MM.1S (cell line): ENCODE measurements at regions not wholly inside any gene's neighbourhood (a gene's known extent, or its start where the extent isn't known, plus 50 kb on each side); places are given as distances from the start of the nearest gene placed in this dataset.

ENCODE experiments used
- DNase-seq: peaks from one replicate; pipeline ENCODE4 v3.0.0-alpha.2; 2015
- H2AFZ ChIP-seq: fragments of 300-600 bp; sonication (generic); 2 replicates; pipeline ENCODE4 v1.6.0; 2016; ENCODE audit warnings: antibody characterized with exemption, low read length
- H3F3A ChIP-seq: fragments of 300-600 bp; sonication (generic); 2 replicates; pipeline ENCODE4 v1.6.1; 2016; ENCODE audit warnings: mild to moderate bottlenecking, antibody characterized with exemption, low read length, moderate library complexity, mixed read lengths; ENCODE audit not compliant: insufficient read depth
- H3K27ac ChIP-seq: fragments of 300-600 bp; sonication (generic); 2 replicates; pipeline ENCODE4 v1.5.1; 2016; ENCODE audit warnings: mild to moderate bottlenecking, low read length
- H3K27me3 ChIP-seq: fragments of 300-600 bp; sonication (generic); replicated peaks from 2 replicates; pipeline ENCODE4 v1.6.0; 2016; ENCODE audit warnings: low read length; ENCODE audit not compliant: insufficient read depth
- H3K36me3 ChIP-seq: fragments of 300-600 bp; sonication (generic); replicated peaks from 2 replicates; pipeline ENCODE4 v1.6.1; 2016; ENCODE audit warnings: mild to moderate bottlenecking, low read length, mixed read lengths; ENCODE audit not compliant: insufficient read depth
- H3K4me1 ChIP-seq: fragments of 300-600 bp; sonication (generic); 2 replicates; pipeline ENCODE4 v1.6.1; 2016; ENCODE audit warnings: low read length, mixed read lengths
- H3K4me2 ChIP-seq: fragments of 300-600 bp; sonication (generic); 2 replicates; pipeline ENCODE4 v1.6.0; 2016; ENCODE audit warnings: low read depth, low read length
- H3K4me3 ChIP-seq: fragments of 300-600 bp; sonication (generic); 2 replicates; pipeline ENCODE4 v1.5.1; 2016; ENCODE audit warnings: low read length, mixed read lengths
- H3K79me2 ChIP-seq: fragments of 300-600 bp; sonication (generic); 2 replicates; pipeline ENCODE4 v1.6.1; 2016; ENCODE audit warnings: mixed run types, low read length, mixed read lengths
- H3K9ac ChIP-seq: fragments of 300-600 bp; sonication (generic); 2 replicates; pipeline ENCODE4 v1.6.1; 2016; ENCODE audit warnings: low read length, mixed read lengths
- H3K9me2 ChIP-seq: fragments of 300-600 bp; sonication (generic); replicated peaks from 2 replicates; pipeline ENCODE4 v1.6.1; 2016; ENCODE audit warnings: mild to moderate bottlenecking, low read length, mixed read lengths; ENCODE audit not compliant: insufficient read depth
- H3K9me3 ChIP-seq: fragments of 300-600 bp; sonication (generic); replicated peaks from 2 replicates; pipeline ENCODE4 v1.6.1; 2016; ENCODE audit warnings: mild to moderate bottlenecking, low read length, mixed read lengths; ENCODE audit not compliant: insufficient read depth
- H4K20me1 ChIP-seq: fragments of 300-600 bp; sonication (generic); 2 replicates; pipeline ENCODE4 v1.6.1; 2016; ENCODE audit warnings: mild to moderate bottlenecking, low read length, moderate library complexity, mixed read lengths; ENCODE audit not compliant: insufficient read depth
- EZH2 ChIP-seq: fragments of 300-600 bp; sonication (generic); optimal IDR thresholded peaks from 2 replicates; pipeline ENCODE3; 2017; ENCODE audit warnings: low read depth, mild to moderate bottlenecking, antibody characterized with exemption, low read length, mixed read lengths
- EZH2phosphoT487 ChIP-seq: fragments of 300-600 bp; sonication (generic); IDR thresholded peaks from 2 replicates; pipeline ENCODE4 v1.6.1; 2018; ENCODE audit warnings: antibody characterized with exemption, low read length
- TF ChIP-seq, protein P1 (sequence below): fragments of 300-600 bp; sonication (generic); IDR thresholded peaks from 2 replicates; pipeline ENCODE4 v1.5.1; 2016; ENCODE audit warnings: antibody characterized with exemption, low read length, mixed read lengths

GRCh38 chr11:116137753-116138152 lies 633.5 kb upstream of the CADM1 start:
- TF ChIP-seq EZH2 (no peak), EZH2phosphoT487 (no peak)
- TF ChIP-seq, protein P1, sequence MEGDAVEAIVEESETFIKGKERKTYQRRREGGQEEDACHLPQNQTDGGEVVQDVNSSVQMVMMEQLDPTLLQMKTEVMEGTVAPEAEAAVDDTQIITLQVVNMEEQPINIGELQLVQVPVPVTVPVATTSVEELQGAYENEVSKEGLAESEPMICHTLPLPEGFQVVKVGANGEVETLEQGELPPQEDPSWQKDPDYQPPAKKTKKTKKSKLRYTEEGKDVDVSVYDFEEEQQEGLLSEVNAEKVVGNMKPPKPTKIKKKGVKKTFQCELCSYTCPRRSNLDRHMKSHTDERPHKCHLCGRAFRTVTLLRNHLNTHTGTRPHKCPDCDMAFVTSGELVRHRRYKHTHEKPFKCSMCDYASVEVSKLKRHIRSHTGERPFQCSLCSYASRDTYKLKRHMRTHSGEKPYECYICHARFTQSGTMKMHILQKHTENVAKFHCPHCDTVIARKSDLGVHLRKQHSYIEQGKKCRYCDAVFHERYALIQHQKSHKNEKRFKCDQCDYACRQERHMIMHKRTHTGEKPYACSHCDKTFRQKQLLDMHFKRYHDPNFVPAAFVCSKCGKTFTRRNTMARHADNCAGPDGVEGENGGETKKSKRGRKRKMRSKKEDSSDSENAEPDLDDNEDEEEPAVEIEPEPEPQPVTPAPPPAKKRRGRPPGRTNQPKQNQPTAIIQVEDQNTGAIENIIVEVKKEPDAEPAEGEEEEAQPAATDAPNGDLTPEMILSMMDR: no peak
- no peak overlapping the region for H3K4me2 ChIP-seq

DNA sequence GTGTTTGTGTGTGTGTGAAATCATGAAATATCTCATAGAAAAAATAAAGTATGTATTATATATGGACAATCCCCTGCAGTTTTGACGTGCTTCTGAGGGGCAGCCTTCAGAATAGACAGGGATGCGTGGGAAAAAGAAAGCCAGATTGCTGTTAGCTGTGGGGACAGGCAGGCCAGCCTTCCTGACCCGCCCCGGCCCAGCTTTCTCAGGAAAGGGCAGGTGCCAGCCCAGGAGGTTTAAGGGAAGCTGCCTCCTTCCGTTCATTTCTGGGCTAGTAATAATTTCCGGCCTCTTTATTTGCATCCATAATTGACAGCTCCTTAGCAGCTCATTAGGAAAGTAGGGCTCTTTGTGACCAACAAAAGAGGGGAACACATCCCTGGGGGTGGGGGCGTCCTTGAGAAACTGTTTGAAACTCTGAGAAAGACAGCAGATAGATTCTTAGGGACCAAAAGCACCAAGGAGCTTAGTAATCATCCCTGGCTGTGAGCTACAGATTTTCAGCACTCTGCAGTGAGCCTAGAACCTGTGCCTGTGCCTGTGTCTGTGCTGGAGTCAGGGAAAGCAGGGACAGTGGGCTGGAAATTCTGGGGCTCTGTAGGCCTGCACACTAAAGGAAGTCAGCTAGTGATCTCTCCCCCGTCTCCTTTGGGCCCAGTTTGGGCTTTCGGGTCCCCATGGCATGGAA lies 632.9 kb upstream of the CADM1 start:
- Histone ChIP-seq H3K9me2 (no peaks in the 10 kb centered on the region), H3K9me3 (no peaks in the 10 kb centered on the region), H4K20me1 (no peaks in the 10 kb centered on the region), H3K27ac (no peak overlapping the region), H3K9ac (no peak overlapping the region), H3K36me3 (no peaks in the 10 kb centered on the region), H3K4me3 (no peak overlapping the region), H3K79me2 (no peaks in the 10 kb centered on the region), H3K4me1 (no peaks in the 10 kb centered on the region), H2AFZ (no peak overlapping the region), H3K27me3 (no peaks in the 10 kb centered on the region), H3K4me2 (no peak overlapping the region), H3F3A (no peaks in the 10 kb centered on the region)
- DNase-seq: no peak
- TF ChIP-seq, protein P1: no peak
- TF ChIP-seq EZH2: no peak
- TF ChIP-seq EZH2phosphoT487: no peak

More at GRCh38 chr11:116137753-116138152, 633.5 kb upstream of the CADM1 start:
- DNase-seq: no peak
- Histone ChIP-seq H3K9me2 (no peaks in the 10 kb centered on the region), H3K36me3 (no peaks in the 10 kb centered on the region), H3K79me2 (no peaks in the 10 kb centered on the region), H3K4me1 (no peaks in the 10 kb centered on the region), H3K9ac (no peak overlapping the region), H3F3A (no peaks in the 10 kb centered on the region), H3K9me3 (no peaks in the 10 kb centered on the region), H3K27me3 (no peaks in the 10 kb centered on the region), H4K20me1 (no peaks in the 10 kb centered on the region), H3K4me3 (no peak overlapping the region), H3K27ac (no peak overlapping the region), H2AFZ (no peak overlapping the region)

- TF ChIP-seq EZH2phosphoT487 (no peak), EZH2 (no peak)
- H4K20me1 ChIP-seq: no peaks in the 10 kb centered on the region
- H3F3A ChIP-seq: no peaks in the 10 kb centered on the region
- no peak overlapping the region for H2AFZ ChIP-seq
- no peaks in the 10 kb centered on the region for H3K27me3 ChIP-seq
- H3K4me1 ChIP-seq: no peaks in the 10 kb centered on the region
- H3K9ac ChIP-seq: no peak overlapping the region
- no peak overlapping the region for H3K4me2 ChIP-seq
- no peaks in the 10 kb centered on the region for H3K9me3 ChIP-seq
- H3K27ac ChIP-seq: no peak overlapping the region
- DNase-seq: no peak
- no peaks in the 10 kb centered on the region for H3K79me2 ChIP-seq
- no peak overlapping the region for H3K4me3 ChIP-seq
- H3K9me2 ChIP-seq: no peaks in the 10 kb centered on the region
- no peaks in the 10 kb centered on the region for H3K36me3 ChIP-seq
Observed at GRCh38 chr11:116135891-116136290, 631.7 kb upstream of the CADM1 start.

- H4K20me1 ChIP-seq: no peaks in the 10 kb centered on the region
- H3K36me3 ChIP-seq: no peaks in the 10 kb centered on the region
- H3K79me2 ChIP-seq: no peaks in the 10 kb centered on the region
- no peak overlapping the region for H2AFZ ChIP-seq
- no peaks in the 10 kb centered on the region for H3K9me2 ChIP-seq
- H3K4me2 ChIP-seq: no peak overlapping the region
- no peak overlapping the region for H3K4me3 ChIP-seq
- no peaks in the 10 kb centered on the region for H3K4me1 ChIP-seq
- no peaks in the 10 kb centered on the region for H3K27me3 ChIP-seq
- no peak for DNase-seq
- TF ChIP-seq, protein P1: no peak
- H3K9me3 ChIP-seq: no peaks in the 10 kb centered on the region
- H3K27ac ChIP-seq: no peak overlapping the region
- H3K9ac ChIP-seq: no peak overlapping the region
- no peaks in the 10 kb centered on the region for H3F3A ChIP-seq
Observed at GRCh38 chr11:116134450-116134849, 630.2 kb upstream of the CADM1 start.
